ENCODE measurements at regions not wholly inside any gene's neighbourhood (a gene's known extent, or its start where the extent isn't known, plus 50 kb on each side); places are given as distances from the start of the nearest gene placed in this dataset.

GRCh38 chrX:35670889-35671288, 127.3 kb upstream of the MAGEB16 start:
- DNase-seq (ENCODE audit: low spot score, unreplicated experiment): no peak
- no peak overlapping the region for H3K27ac Mint-ChIP-seq
- no peaks in the 10 kb centered on the region for H3K36me3 Mint-ChIP-seq (ENCODE audit: insufficient read depth)
- H3K9me3 Mint-ChIP-seq (ENCODE audit: low read depth): peaks cover 28% of the 10 kb centered on the region
- H3K27me3 Mint-ChIP-seq: no peaks in the 10 kb centered on the region
- H3K4me1 Mint-ChIP-seq (ENCODE audit: low read depth): no peaks in the 10 kb centered on the region
- no peak for TF ChIP-seq CTCF (IDR thresholded peaks at IDR 0.05; ENCODE audit: unreplicated experiment)
- no peak overlapping the region for H3K4me3 Mint-ChIP-seq (ENCODE audit: low read depth)

GRCh38 chrX:35675151-35675550, 123.0 kb upstream of the MAGEB16 start:
- Mint-ChIP-seq H3K4me3 (ENCODE audit: low read depth) (no peak overlapping the region), H3K36me3 (ENCODE audit: insufficient read depth) (no peaks in the 10 kb centered on the region), H3K4me1 (ENCODE audit: low read depth) (no peaks in the 10 kb centered on the region), H3K27me3 (no peaks in the 10 kb centered on the region), H3K9me3 (ENCODE audit: low read depth) (peaks cover 27% of the 10 kb centered on the region), H3K27ac (no peak overlapping the region)
- no peak for TF ChIP-seq CTCF (IDR thresholded peaks at IDR 0.05; ENCODE audit: unreplicated experiment)
- DNase-seq (ENCODE audit: low spot score, unreplicated experiment): no peak

- Mint-ChIP-seq H3K4me1 (ENCODE audit: low read depth) (peaks cover 2% of the 10 kb centered on the region), H3K27me3 (no peaks in the 10 kb centered on the region), H3K9me3 (ENCODE audit: low read depth) (peaks cover 32% of the 10 kb centered on the region), H3K4me3 (ENCODE audit: low read depth) (no peak overlapping the region), H3K27ac (no peak overlapping the region), H3K36me3 (ENCODE audit: insufficient read depth) (no peaks in the 10 kb centered on the region)
- no peak for TF ChIP-seq CTCF (IDR thresholded peaks at IDR 0.05; ENCODE audit: unreplicated experiment)
- no peak for DNase-seq (ENCODE audit: low spot score, unreplicated experiment)
Measured at GRCh38 chrX:35680940-35681346, 117.2 kb upstream of the MAGEB16 start.

DNA sequence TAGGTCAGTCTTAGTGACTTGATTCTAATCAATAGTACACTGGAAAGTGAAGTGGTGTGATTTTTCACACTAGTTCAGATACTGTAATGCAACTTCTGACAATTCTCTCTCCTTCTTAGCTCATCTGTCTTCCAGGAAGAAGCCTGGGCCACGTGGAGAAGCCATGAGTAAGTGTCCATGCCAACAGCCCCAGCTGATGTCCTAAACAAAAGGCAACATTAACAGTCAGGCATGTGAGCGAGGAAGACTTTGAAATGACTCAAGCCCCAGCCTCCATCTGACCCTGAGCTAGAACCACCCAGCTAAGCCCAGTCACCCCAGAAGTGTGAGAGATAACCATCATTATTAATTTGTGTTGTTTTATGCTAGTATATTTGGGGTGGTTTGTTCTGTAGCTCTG, 115.7 kb upstream of the MAGEB16 start:
- H3K9me3 Mint-ChIP-seq (ENCODE audit: low read depth): peaks cover 35% of the 10 kb centered on the region
- no peaks in the 10 kb centered on the region for H3K36me3 Mint-ChIP-seq (ENCODE audit: insufficient read depth)
- peaks cover 2% of the 10 kb centered on the region for H3K4me1 Mint-ChIP-seq (ENCODE audit: low read depth)
- TF ChIP-seq CTCF (IDR thresholded peaks at IDR 0.05; ENCODE audit: unreplicated experiment): no peak
- no peak overlapping the region for H3K27ac Mint-ChIP-seq
- no peak overlapping the region for H3K4me3 Mint-ChIP-seq (ENCODE audit: low read depth)
- H3K27me3 Mint-ChIP-seq: no peaks in the 10 kb centered on the region
- DNase-seq (ENCODE audit: low spot score, unreplicated experiment): no peak

DNA sequence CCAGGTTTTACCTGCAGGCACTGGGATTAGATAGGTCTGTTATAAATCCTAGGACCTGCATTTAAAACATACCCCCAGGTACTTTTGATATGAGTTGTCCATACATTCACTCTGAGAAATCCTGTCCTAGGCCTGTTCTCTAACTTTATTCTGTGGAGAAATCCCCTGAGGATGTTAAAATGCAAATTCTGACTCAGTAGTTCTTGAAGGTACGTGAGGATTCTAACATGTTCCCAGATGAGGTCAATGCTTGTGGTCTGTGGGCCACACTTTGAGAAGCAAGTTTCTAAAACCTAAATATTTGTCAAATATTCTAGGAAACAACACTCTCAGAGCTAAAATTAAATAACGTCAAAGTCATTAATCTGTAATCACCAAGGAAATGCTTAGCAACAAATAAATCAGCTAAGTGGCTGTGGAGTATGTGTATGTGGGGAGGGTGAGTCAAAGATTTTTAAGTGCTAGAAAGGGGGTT, 101.3 kb upstream of the MAGEB16 start:
- Mint-ChIP-seq H3K4me3 (ENCODE audit: low read depth) (no peak overlapping the region), H3K9me3 (ENCODE audit: low read depth) (peaks cover 12% of the 10 kb centered on the region), H3K27ac (no peak overlapping the region), H3K4me1 (ENCODE audit: low read depth) (no peaks in the 10 kb centered on the region), H3K36me3 (ENCODE audit: insufficient read depth) (no peaks in the 10 kb centered on the region), H3K27me3 (no peaks in the 10 kb centered on the region)
- no peak for TF ChIP-seq CTCF (IDR thresholded peaks at IDR 0.05; ENCODE audit: unreplicated experiment)
- no peak for DNase-seq (ENCODE audit: low spot score, unreplicated experiment)
